RCC 7860 (cell line): ENCODE measurements at regions not wholly inside any gene's neighbourhood (a gene's known extent, or its start where the extent isn't known, plus 50 kb on each side); places are given as distances from the start of the nearest gene placed in this dataset.
"Not testable (repeated sequence)": the region's sequence is repeated elsewhere in the genome, so short reads cannot be mapped to it uniquely, and the experiment has no call there.

Experiments used
- DNase-seq: peaks from one replicate; pipeline ENCODE4 v3.0.0-alpha.2; 2015; ENCODE audit warnings: low spot score
- FAIRE-seq: peaks from 2 replicates; lab custom pipeline; 2012; peaks lifted over from hg19 to GRCh38; lab: Jason Lieb, UNC

DNA sequence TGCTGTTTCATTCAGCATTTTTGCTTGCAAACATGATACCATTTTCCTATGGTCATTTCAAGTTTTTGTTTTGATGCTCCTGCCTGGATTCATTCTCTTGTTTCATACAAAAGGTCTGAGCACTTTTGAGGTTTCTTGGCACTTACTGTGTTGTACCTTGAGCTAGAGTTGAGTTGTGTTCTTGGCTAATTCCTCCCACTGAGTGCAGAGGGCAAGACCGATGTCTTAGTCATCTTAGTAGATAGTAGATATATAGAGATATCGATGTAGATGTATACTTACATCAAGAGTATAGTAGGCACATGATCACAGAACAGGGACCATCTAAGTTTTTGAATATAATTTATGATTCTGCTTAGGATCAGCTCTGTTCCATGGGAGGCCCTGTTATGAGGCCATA is 366.6 kb downstream of the OSTF1 start:
- FAIRE-seq (no peak), DNase-seq (no peak)

DNA sequence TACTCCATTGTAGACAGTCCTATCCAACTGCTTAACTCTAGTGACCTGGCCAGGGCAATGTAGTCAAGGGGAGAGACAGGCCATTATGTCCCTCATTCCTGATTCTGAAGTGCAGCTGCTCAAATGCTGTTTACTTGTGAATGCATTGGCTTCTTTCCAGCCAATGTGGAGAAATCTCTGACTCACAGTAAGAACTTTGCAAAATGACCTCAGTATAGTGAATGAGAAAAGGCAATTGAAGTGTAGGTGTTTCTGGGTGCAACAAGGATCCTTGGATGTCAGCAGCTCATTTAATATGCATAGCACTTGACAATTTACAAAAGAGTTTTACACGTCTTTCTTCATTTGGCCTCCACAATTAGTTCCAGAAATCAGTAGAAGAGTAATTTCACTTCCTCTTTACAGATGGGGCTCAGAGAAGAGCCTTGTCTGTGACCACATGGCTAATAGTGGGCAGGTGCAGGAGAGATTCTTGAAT is 367.2 kb downstream of the OSTF1 start:
- DNase-seq: no peak
- no peak for FAIRE-seq

- DNase-seq: no peak
- FAIRE-seq: no peak
These were observed 368.4 kb downstream of the OSTF1 start for GRCh38 chr9:75456698-75457097.

- FAIRE-seq: no peak
- DNase-seq: no peak
These were observed 369.2 kb downstream of the OSTF1 start for GRCh38 chr9:75457474-75458011.

GRCh38 chr9:75459311-75459710 is 371.0 kb downstream of the OSTF1 start:
- not testable (repeated sequence) for DNase-seq, FAIRE-seq

DNA sequence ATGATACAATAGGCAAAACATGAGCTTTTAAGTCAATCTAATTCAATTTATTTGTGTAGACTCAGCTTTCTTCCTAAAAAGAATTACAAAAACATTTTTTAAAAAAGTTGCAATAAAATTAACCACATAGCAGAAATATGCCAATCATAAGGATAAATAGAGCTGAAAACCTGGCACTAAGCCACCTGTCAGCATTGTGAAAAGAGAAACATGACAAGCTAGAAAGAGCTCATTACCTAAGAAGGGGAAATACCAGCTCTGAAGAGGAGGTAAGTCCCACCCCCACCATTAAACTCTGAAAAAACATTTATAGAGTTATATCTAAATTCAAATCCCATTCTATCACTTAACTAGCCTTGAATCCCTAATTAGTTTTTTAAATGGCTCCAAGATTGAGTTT is 372.9 kb downstream of the OSTF1 start:
- DNase-seq (no peak), FAIRE-seq (no peak)

GRCh38 chr9:75462866-75463265 is 374.6 kb downstream of the OSTF1 start:
- DNase-seq (no peak), FAIRE-seq (no peak)

GRCh38 chr9:75463871-75464270 is 375.6 kb downstream of the OSTF1 start:
- DNase-seq: no peak
- no peak for FAIRE-seq

DNA sequence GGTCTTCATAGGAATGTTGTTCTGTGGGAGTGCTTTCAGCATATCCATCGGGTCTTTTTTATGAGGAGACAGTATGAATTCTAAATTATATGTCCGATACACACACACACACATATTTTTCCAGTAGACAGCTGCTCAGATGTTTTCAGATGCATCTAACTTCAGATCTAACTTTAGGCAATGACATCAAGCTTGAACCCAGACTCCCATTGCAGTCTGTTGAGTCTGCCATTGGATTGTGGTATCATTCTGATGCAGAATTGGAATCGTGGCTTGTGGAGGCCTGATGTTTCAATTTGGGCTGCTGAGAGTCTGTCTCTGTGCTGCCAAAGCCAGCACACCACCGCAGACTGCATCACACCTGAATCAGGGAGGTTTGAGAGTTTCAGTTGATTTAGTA is 376.4 kb downstream of the OSTF1 start:
- DNase-seq (no peak), FAIRE-seq (no peak)

GRCh38 chr9:75467142-75467541 is 378.8 kb downstream of the OSTF1 start:
- FAIRE-seq (no peak), DNase-seq (no peak)

DNA sequence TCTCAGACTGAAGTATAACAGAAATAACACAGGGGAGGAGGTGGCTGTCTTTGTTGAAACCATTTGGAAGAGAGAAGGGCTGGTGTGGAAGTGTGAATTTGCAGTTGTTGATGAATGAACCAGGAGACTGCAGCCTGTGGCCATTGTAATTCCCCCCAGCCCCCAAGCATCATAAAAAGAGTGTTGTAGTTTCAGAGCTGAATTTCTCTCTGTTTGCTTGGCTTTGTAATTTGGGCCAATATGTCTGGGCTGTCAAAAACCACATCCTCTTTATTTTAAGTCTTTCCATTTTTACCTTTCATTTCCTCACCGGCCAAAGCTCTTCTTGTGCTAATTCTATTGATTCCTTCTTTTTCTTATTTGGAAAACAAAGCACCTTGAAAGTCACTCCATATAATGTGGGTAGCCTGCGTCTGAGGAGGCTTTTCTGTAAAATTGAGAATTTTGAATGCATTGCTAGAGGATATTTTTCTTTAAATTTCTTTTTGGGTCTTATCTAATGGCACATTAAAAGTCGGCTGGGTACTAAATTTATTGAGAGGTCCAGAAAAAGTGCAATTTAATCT is 383.3 kb downstream of the OSTF1 start:
- no peak for DNase-seq

GRCh38 chr9:75482566-75482965 is 394.3 kb downstream of the OSTF1 start:
- DNase-seq (no peak), FAIRE-seq (no peak)

More for the DNA sequence above, 383.3 kb downstream of the OSTF1 start:
- no peak for FAIRE-seq

- FAIRE-seq: no peak
- DNase-seq: no peak
These were observed 395.3 kb downstream of the OSTF1 start for GRCh38 chr9:75483636-75484035.

- FAIRE-seq (no peak), DNase-seq (no peak)
These were observed 399.8 kb downstream of the OSTF1 start for GRCh38 chr9:75487856-75488718.

- DNase-seq (no peak), FAIRE-seq (no peak)
These were observed 400.4 kb downstream of the OSTF1 start for GRCh38 chr9:75488719-75489110.

GRCh38 chr9:75490326-75490725 is 400.1 kb upstream of the PCSK5 start:
- DNase-seq (no peak), FAIRE-seq (no peak)

- DNase-seq (no peak), FAIRE-seq (no peak)
These were observed 398.9 kb upstream of the PCSK5 start for GRCh38 chr9:75491533-75491932.

GRCh38 chr9:75499812-75500211 is 390.7 kb upstream of the PCSK5 start:
- DNase-seq: no peak
- FAIRE-seq: no peak

GRCh38 chr9:75500479-75500878 is 390.0 kb upstream of the PCSK5 start:
- no peak for FAIRE-seq
- DNase-seq: no peak

DNA sequence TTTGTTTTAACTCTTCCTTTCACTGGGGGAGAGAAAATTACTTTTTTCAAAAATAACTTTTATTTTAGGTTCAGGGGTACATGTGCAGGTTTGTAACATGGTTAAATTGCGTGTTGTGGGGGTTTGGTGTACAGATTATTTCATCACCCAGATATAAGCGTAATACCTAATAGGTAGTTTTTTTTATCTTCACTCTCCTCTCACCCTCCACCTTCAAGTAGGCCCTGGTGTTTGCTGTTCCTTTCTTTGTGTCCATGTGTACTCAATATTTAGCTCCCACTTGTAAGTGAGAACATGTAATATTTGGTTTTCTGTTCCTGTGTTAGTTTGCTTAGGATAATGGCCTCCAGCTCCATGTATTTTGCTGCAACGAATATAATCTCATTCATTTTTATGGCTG is 389.5 kb upstream of the PCSK5 start:
- not testable (repeated sequence) for FAIRE-seq, DNase-seq

DNA sequence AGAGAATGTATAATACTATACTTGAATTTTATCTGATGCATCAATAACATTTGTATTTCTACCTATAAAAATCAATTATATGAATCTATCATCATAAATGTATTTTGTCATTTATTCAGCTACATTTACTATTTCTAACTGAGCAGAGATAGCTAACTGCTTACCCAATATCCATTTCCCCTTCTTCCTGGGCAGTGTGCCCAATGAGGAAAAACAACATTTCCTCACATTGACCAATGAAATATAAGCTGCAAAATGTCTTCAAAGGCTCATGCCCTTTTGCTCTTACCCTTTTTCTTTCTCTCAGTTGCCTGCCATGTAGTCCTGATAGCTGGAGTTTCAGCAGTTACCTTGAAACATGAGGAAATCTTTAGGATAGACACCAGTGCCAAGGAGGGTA is 385.8 kb upstream of the PCSK5 start:
- DNase-seq (no peak), FAIRE-seq (no peak)

- DNase-seq (no peak), FAIRE-seq (no peak)
These were observed 384.8 kb upstream of the PCSK5 start for GRCh38 chr9:75505654-75506053.
